Osteocyte (in vitro differentiated cells): ENCODE measurements at regions not wholly inside any gene's neighbourhood (a gene's known extent, or its start where the extent isn't known, plus 50 kb on each side); places are given as distances from the start of the nearest gene placed in this dataset.

Experiments
- DNase-seq: peaks from one replicate; pipeline ENCODE4 v3.0.0; 2021; ENCODE audit warnings: mixed read lengths; ENCODE audit not compliant: unreplicated experiment; ENCODE audit errors: extremely low spot score
- H3K27ac Mint-ChIP-seq: one replicate; pipeline ENCODE4 v1.8.0; 2021; ENCODE audit warnings: mild to moderate bottlenecking, mixed read lengths; ENCODE audit not compliant: unreplicated experiment
- H3K27me3 Mint-ChIP-seq: one replicate; pipeline ENCODE4 v1.8.0; 2021; ENCODE audit warnings: mixed read lengths; ENCODE audit not compliant: unreplicated experiment
- H3K36me3 Mint-ChIP-seq: one replicate; pipeline ENCODE4 v1.8.0; 2021; ENCODE audit warnings: mixed read lengths; ENCODE audit not compliant: unreplicated experiment
- H3K4me1 Mint-ChIP-seq: one replicate; pipeline ENCODE4 v1.8.0; 2021; ENCODE audit warnings: mixed read lengths; ENCODE audit not compliant: unreplicated experiment
- H3K4me3 Mint-ChIP-seq: one replicate; pipeline ENCODE4 v1.8.0; 2021; ENCODE audit warnings: mild to moderate bottlenecking, moderate library complexity, mixed read lengths; ENCODE audit not compliant: unreplicated experiment
- H3K9me3 Mint-ChIP-seq: one replicate; pipeline ENCODE4 v1.8.0; 2021; ENCODE audit warnings: mixed read lengths; ENCODE audit not compliant: unreplicated experiment
- TF ChIP-seq, protein P1 (sequence below): fragments of 200-600 bp; sonication (generic); IDR thresholded peaks from 2 replicates; pipeline ENCODE4 v1.5.0; 2021; ENCODE audit warnings: antibody characterized with exemption, mild to moderate bottlenecking, moderate library complexity

DNA sequence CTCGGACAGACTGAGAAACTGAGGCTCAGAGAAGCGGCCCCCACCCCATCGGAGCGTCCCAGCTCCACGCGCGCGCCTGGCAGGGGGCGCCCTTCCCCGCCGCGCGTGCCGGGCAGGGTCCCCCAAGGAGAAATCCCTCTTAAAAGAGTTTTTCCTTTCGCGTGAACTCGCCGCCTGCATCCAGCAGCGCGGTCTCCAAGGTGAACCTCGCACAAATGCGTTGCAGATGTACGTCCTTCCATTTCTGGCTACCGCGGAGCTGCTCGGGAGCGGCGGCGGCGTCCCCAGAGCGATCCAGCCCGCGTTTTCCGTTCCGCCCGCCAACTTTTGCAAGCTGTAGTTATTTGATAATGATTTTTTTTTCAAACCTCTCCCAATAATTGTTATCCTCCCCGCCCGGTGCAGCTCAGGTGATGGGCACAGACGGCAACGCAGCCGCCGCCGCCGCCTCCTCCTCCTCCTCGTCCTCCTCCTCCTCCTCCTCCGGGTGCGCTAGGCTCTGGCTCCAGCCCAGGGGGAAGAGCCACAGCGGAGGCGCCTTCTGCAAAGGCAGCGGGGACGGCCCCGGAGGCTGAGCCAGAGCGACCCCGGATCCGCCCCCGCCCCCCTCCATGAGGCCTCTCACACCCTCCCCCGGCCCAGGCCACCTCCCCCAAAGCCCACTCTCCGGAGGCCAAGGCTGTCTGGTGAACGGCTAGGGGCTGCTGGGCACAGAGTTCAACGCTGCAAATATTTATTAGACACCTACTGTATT lies 74.0 kb upstream of the CUX1 start:
- Mint-ChIP-seq H3K9me3 (no peaks in the 10 kb centered on the region), H3K27ac (no peak overlapping the region), H3K4me3 (peak overlapping the region; percentile 82), H3K27me3 (peaks cover 6% of the 10 kb centered on the region), H3K36me3 (no peaks in the 10 kb centered on the region), H3K4me1 (peaks cover 13% of the 10 kb centered on the region)
- DNase-seq = no peak
- TF ChIP-seq, protein P1, sequence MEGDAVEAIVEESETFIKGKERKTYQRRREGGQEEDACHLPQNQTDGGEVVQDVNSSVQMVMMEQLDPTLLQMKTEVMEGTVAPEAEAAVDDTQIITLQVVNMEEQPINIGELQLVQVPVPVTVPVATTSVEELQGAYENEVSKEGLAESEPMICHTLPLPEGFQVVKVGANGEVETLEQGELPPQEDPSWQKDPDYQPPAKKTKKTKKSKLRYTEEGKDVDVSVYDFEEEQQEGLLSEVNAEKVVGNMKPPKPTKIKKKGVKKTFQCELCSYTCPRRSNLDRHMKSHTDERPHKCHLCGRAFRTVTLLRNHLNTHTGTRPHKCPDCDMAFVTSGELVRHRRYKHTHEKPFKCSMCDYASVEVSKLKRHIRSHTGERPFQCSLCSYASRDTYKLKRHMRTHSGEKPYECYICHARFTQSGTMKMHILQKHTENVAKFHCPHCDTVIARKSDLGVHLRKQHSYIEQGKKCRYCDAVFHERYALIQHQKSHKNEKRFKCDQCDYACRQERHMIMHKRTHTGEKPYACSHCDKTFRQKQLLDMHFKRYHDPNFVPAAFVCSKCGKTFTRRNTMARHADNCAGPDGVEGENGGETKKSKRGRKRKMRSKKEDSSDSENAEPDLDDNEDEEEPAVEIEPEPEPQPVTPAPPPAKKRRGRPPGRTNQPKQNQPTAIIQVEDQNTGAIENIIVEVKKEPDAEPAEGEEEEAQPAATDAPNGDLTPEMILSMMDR = peak; percentile 71

GRCh38 chr7:101743995-101744360 lies 73.4 kb upstream of the CUX1 start:
- no peak for DNase-seq
- TF ChIP-seq, protein P1 = no peak

DNA sequence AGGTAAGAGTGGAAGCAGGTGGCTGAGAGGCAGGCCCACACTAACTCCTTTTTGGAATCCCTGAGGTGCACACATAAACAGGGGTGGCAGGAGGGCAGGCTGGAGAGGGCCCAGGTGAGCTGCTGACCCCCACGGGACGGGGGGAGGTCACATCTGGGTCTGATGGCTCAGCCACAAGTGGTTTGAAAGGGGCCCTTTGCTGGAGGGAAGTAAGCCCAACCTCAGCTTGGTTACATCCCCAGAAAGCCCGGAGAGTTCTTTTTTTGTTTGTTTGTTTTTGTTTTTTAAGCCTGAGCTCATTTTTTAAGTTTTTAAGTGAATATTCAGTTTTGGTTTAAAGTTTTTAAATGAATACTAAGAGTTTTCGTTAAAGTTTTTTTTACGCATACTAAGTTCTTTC lies 72.8 kb upstream of the CUX1 start:
- H3K4me3 Mint-ChIP-seq = no peak overlapping the region
- TF ChIP-seq, protein P1 = no peak
- H3K4me1 Mint-ChIP-seq = peaks cover 7% of the 10 kb centered on the region
- no peaks in the 10 kb centered on the region for H3K36me3 Mint-ChIP-seq
- peaks cover 8% of the 10 kb centered on the region for H3K27me3 Mint-ChIP-seq
- no peak overlapping the region for H3K27ac Mint-ChIP-seq
- no peaks in the 10 kb centered on the region for H3K9me3 Mint-ChIP-seq
- DNase-seq = no peak

More at GRCh38 chr7:101743995-101744360, 73.4 kb upstream of the CUX1 start:
- H3K4me1 Mint-ChIP-seq = peaks cover 13% of the 10 kb centered on the region
- no peak overlapping the region for H3K4me3 Mint-ChIP-seq
- no peaks in the 10 kb centered on the region for H3K9me3 Mint-ChIP-seq
- H3K27ac Mint-ChIP-seq = no peak overlapping the region
- H3K36me3 Mint-ChIP-seq = no peaks in the 10 kb centered on the region
- H3K27me3 Mint-ChIP-seq = peaks cover 6% of the 10 kb centered on the region

- Mint-ChIP-seq H3K36me3 (no peaks in the 10 kb centered on the region), H3K9me3 (no peaks in the 10 kb centered on the region), H3K27me3 (peaks cover 13% of the 10 kb centered on the region), H3K27ac (no peak overlapping the region), H3K4me1 (peaks cover 4% of the 10 kb centered on the region), H3K4me3 (no peak overlapping the region)
- DNase-seq = no peak
- TF ChIP-seq, protein P1 = no peak
Measured at GRCh38 chr7:101746314-101746713, 71.1 kb upstream of the CUX1 start.

DNA sequence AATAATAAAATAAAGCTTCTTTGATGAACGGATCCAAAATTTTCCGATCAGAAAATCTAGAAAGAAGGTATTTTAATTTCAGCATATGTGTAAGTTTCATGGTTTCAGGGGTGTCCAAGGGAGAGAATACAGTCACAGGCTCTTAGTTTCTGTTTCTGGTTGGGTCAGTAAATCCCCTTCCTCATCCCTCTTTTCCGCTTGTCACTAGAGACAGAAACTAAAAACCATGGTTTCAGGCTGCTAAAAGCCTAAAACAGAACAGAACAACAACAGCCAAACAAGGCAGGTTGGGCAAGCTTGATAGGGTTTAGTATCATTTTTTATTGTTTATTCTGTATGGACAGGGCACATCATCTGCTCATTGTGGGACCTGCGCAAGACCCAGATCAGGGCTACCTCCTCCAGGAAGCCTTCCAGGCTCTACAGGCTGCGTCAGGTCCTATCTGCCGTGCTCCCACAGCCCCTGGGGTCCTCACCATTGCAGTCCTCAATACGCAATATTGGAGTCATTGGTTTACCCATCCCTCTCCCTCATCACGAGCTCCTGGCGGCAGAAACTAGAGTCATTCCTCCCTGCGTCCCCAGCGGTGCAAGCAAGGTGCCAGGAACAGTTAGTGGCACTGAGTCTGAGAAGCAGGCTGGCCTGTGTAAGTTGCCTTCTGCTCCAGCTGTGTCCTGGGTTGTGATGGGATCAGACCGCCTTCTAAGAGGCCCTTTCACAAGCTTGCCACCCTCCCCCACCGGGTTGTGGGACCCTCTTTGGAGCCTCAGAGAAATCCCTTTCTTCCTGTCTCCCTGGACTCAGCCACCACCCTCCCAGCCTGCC lies 70.2 kb upstream of the CUX1 start:
- H3K27ac Mint-ChIP-seq = no peak overlapping the region
- H3K4me1 Mint-ChIP-seq = peaks cover 4% of the 10 kb centered on the region
- TF ChIP-seq, protein P1 = no peak
- H3K27me3 Mint-ChIP-seq = peaks cover 12% of the 10 kb centered on the region
- no peak for DNase-seq
- no peaks in the 10 kb centered on the region for H3K9me3 Mint-ChIP-seq
- H3K4me3 Mint-ChIP-seq = no peak overlapping the region
- no peaks in the 10 kb centered on the region for H3K36me3 Mint-ChIP-seq
